ENCODE measurements at regions not wholly inside any gene's neighbourhood (a gene's known extent, or its start where the extent isn't known, plus 50 kb on each side); places are given as distances from the start of the nearest gene placed in this dataset.

DNA sequence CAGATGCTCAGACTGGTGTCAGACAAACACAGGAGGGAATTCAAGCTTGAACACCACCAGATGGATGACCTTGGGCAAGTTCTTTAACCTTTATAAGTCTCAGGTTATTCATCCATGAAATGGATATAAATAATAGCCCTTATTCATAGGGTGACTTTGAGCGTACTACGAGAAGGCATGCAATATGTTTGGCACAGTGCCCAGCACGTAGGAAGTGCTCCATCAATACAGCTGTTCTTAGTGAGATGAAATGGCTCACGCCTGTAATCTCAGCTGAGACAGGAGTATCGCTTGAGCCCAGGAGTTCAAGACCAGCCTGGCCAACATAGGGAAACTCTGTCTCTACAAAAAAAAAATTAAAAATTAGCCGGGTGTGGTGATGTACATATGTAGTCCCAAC lies 84.8 kb upstream of the FICD start:
- no peak for DNase-seq
- Histone ChIP-seq H3K79me2 (ENCODE audit: insufficient read depth) (no peaks in the 10 kb centered on the region), H3K36me3 (replicated peaks in 1 of 2; ENCODE audit: control insufficient read depth in 1 of 2, insufficient read depth in 2 of 2, low read length in 1 of 2) (no peaks in the 10 kb centered on the region), H3K9ac (no peak overlapping the region), H4K20me1 (ENCODE audit: insufficient read depth) (no peaks in the 10 kb centered on the region), H3K4me2 (no peak overlapping the region), H3K4me3 (ENCODE audit: low read depth in 2 of 2, low read length in 1 of 2) (no peak overlapping the region), H2AFZ (ENCODE audit: low read depth) (no peak overlapping the region), H3K27ac (ENCODE audit: low read depth in 2 of 2, low read length in 1 of 2) (no peak overlapping the region), H3F3A (replicated peaks; ENCODE audit: insufficient read depth) (no peaks in the 10 kb centered on the region), H3K4me1 (ENCODE audit: control insufficient read depth in 1 of 2, insufficient read depth in 2 of 2, low read depth in 1 of 2, low read length in 1 of 2) (peaks cover 0 to 2% of the 10 kb centered on the region in 2 experiments; a peak in 1 of 4 replicates), H3K27me3 (ENCODE audit: insufficient read depth) (no peaks in the 10 kb centered on the region), H3K9me2 (no peaks in the 10 kb centered on the region), H3K9me3 (no peaks in the 10 kb centered on the region)
- ChIA-PET POLR2A (no interaction called here), CTCF (no interaction called here)
- WGBS (ENCODE audit: low lambda C conversion rate), result 27% methylated on average over 6 of the region's 6 CpGs
- TF ChIP-seq TAF1 (IDR thresholded peaks at IDR 0.05; ENCODE audit: borderline replicate concordance, low read depth, low read length) (no peak), NFIC (IDR thresholded peaks at IDR 0.05; ENCODE audit: borderline replicate concordance) (no peak), EP300 (IDR thresholded peaks at IDR 0.05; ENCODE audit: borderline replicate concordance in 1 of 2, low read depth in 1 of 2, low read length in 1 of 2) (no peak), CHD2 (IDR thresholded peaks at IDR 0.05; ENCODE audit: low read length, partially characterized antibody) (no peak)

DNA sequence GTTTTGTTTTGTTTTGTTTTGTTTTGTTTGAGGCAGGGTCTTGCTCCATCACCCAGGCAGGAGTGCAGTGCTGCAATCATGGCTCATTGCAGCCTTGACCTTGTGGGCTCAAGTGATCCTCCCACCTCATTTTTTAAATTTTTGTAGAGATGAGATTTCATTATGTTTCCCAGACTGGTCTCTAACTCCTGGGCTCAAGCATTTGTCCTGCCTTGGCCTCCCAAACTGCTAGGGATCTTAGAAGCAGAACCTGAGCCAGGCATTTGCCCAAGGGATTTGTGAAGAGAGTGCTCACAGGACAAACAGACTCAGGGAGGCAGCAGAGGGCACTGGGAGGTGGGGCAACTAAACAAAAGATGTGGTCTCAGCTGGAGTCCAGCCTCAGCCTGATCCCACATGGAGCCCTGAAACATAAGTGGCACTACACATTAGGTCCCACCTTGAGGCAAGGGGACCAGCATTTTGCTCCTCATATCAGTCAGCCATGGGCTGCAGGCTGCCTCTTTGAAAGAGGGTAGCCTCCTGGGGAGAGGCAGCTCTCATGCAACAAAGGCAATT lies 86.2 kb upstream of the CMKLR1 start:
- ChIA-PET CTCF (interaction anchor here (0.9 to 1.5 kb wide), 2 partner anchors 11 to 32 kb away, joined by 3 to 4 read pairs; no protein-coding TSS in a partner anchor), POLR2A (no interaction called here)
- no peak overlapping the region for H2AFZ ChIP-seq (ENCODE audit: low read depth)

More for the DNA sequence above, 86.2 kb upstream of the CMKLR1 start:
- Histone ChIP-seq H3K4me1 (ENCODE audit: control insufficient read depth in 1 of 2, insufficient read depth in 2 of 2, low read depth in 1 of 2, low read length in 1 of 2) (peaks cover 0 to 2% of the 10 kb centered on the region in 2 experiments; a peak in 1 of 4 replicates), H3K79me2 (ENCODE audit: insufficient read depth) (no peaks in the 10 kb centered on the region), H4K20me1 (ENCODE audit: insufficient read depth) (no peaks in the 10 kb centered on the region), H3K27ac (ENCODE audit: low read depth in 2 of 2, low read length in 1 of 2) (no peak overlapping the region), H3K4me3 (ENCODE audit: low read depth in 2 of 2, low read length in 1 of 2) (no peak overlapping the region), H3K9me3 (no peaks in the 10 kb centered on the region), H3K9ac (no peak overlapping the region), H3K4me2 (no peak overlapping the region), H3K9me2 (no peaks in the 10 kb centered on the region), H3F3A (replicated peaks; ENCODE audit: insufficient read depth) (no peaks in the 10 kb centered on the region), H3K27me3 (ENCODE audit: insufficient read depth) (no peaks in the 10 kb centered on the region), H3K36me3 (replicated peaks in 1 of 2; ENCODE audit: control insufficient read depth in 1 of 2, insufficient read depth in 2 of 2, low read length in 1 of 2) (no peaks in the 10 kb centered on the region)
- no peak for DNase-seq
- TF ChIP-seq SIN3A (IDR thresholded peaks at IDR 0.05; ENCODE audit: borderline replicate concordance, low read depth, low read length), result no peak
- TF ChIP-seq FOXJ3 (CRISPR knock-in tag; IDR thresholded peaks at IDR 0.05), result no peak
- TF ChIP-seq RFX5 (IDR thresholded peaks at IDR 0.05; ENCODE audit: low read length), result no peak
- no peak for TF ChIP-seq TAF1 (IDR thresholded peaks at IDR 0.05; ENCODE audit: borderline replicate concordance, low read depth, low read length)
- TF ChIP-seq, protein P1, sequence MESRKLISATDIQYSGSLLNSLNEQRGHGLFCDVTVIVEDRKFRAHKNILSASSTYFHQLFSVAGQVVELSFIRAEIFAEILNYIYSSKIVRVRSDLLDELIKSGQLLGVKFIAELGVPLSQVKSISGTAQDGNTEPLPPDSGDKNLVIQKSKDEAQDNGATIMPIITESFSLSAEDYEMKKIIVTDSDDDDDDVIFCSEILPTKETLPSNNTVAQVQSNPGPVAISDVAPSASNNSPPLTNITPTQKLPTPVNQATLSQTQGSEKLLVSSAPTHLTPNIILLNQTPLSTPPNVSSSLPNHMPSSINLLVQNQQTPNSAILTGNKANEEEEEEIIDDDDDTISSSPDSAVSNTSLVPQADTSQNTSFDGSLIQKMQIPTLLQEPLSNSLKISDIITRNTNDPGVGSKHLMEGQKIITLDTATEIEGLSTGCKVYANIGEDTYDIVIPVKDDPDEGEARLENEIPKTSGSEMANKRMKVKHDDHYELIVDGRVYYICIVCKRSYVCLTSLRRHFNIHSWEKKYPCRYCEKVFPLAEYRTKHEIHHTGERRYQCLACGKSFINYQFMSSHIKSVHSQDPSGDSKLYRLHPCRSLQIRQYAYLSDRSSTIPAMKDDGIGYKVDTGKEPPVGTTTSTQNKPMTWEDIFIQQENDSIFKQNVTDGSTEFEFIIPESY (IDR thresholded peaks at IDR 0.05; ENCODE audit: borderline replicate concordance, low read depth), result no peak
- TF ChIP-seq EZH2phosphoT487 (IDR thresholded peaks at IDR 0.05; ENCODE audit: borderline replicate concordance, low read depth), result no peak
- TF ChIP-seq USF2 (IDR thresholded peaks at IDR 0.05; ENCODE audit: borderline replicate concordance, low read depth, low read length), result no peak
- no peak for TF ChIP-seq GATA2 (CRISPR knock-in tag; IDR thresholded peaks at IDR 0.05)
- TF ChIP-seq RXRA (IDR thresholded peaks at IDR 0.05; ENCODE audit: borderline replicate concordance, low read depth), result no peak
- no peak for TF ChIP-seq ELF1 (IDR thresholded peaks at IDR 0.05)
- TF ChIP-seq USF1 (IDR thresholded peaks at IDR 0.05; ENCODE audit: borderline replicate concordance, low read depth), result no peak
- no peak for TF ChIP-seq CHD2 (IDR thresholded peaks at IDR 0.05; ENCODE audit: low read length, partially characterized antibody)

Measured in SK-N-SH (cell line).